SK-N-SH (cell line): ENCODE measurements at regions not wholly inside any gene's neighbourhood (a gene's known extent, or its start where the extent isn't known, plus 50 kb on each side); places are given as distances from the start of the nearest gene placed in this dataset.

Experiments
- CTCF ChIA-PET: fragments of 300-600, 350-600 bp; formaldehyde crosslinking; extraction: SDS; loops from one replicate; lab custom pipeline; 2021; lab: Yijun Ruan, JAX
- POLR2A ChIA-PET: fragments of 350-600 bp; sonication (Branson Sonifier 250); formaldehyde crosslinking; extraction: SDS; loops from one replicate; lab custom pipeline; 2020; ENCODE audit warnings: antibody characterized with exemption, inconsistent platforms; lab: Yijun Ruan, JAX
- DNase-seq: peaks from one replicate; pipeline ENCODE4 v3.0.0; 2012
- H2AFZ ChIP-seq: fragments of 200-600 bp; sonication (generic); 2 replicates; pipeline ENCODE4 v1.8.1; 2016; ENCODE audit warnings: antibody characterized with exemption, mild to moderate bottlenecking, low read depth
- H3F3A ChIP-seq: fragments of 200-600 bp; sonication (generic); replicated peaks from 2 replicates; pipeline ENCODE3; 2016; ENCODE audit warnings: antibody characterized with exemption, mild to moderate bottlenecking; ENCODE audit not compliant: insufficient read depth
- H3K27ac ChIP-seq, 2 experiments: fragments of 200-500 bp in 1 of 2; fragments of 200-600 bp in 1 of 2; sonication (Bioruptor generic) in 1 of 2; sonication (generic), shearing (Covaris generic) in 1 of 2; 2 replicates each; pipeline versions ENCODE4 v1.5.1 to v1.6.1; 2014 to 2016; ENCODE audit warnings: low read depth in 2 of 2, inconsistent platforms in 1 of 2, low read length in 1 of 2, mild to moderate bottlenecking in 1 of 2, mixed read lengths in 1 of 2
- H3K27me3 ChIP-seq: fragments of 200-600 bp; sonication (generic), shearing (Covaris generic); 2 replicates; pipeline ENCODE4 v1.6.1; 2016; ENCODE audit warnings: mixed run types; ENCODE audit not compliant: insufficient read depth
- H3K36me3 ChIP-seq, 2 experiments: fragments of 200-500 bp in 1 of 2; fragments of 200-600 bp in 1 of 2; sonication (Bioruptor generic) in 1 of 2; sonication (generic) in 1 of 2; replicated peaks in 1 of 2; 2 replicates each; pipeline versions ENCODE3 to v1.5.1; 2014 to 2016; ENCODE audit warnings: low read length in 1 of 2, mild to moderate bottlenecking in 1 of 2; ENCODE audit not compliant: insufficient read depth in 2 of 2, control insufficient read depth in 1 of 2
- H3K4me1 ChIP-seq, 2 experiments: fragments of 200-500 bp in 1 of 2; fragments of 200-600 bp in 1 of 2; sonication (Bioruptor generic) in 1 of 2; sonication (generic), shearing (Covaris generic) in 1 of 2; 2 replicates each; pipeline versions ENCODE4 v1.5.1 to v1.6.1; 2014 to 2016; ENCODE audit warnings: low read depth in 1 of 2, low read length in 1 of 2, mixed run types in 1 of 2; ENCODE audit not compliant: insufficient read depth in 2 of 2, control insufficient read depth in 1 of 2
- H3K4me2 ChIP-seq: fragments of 200-600 bp; sonication (generic), shearing (Covaris generic); 2 replicates; pipeline ENCODE4 v1.6.1; 2017; ENCODE audit warnings: mixed run types
- H3K4me3 ChIP-seq, 2 experiments: fragments of 200-500 bp in 1 of 2; fragments of 200-600 bp in 1 of 2; sonication (Bioruptor generic) in 1 of 2; sonication (generic), shearing (Covaris generic) in 1 of 2; 2 replicates each; pipeline versions ENCODE4 v1.5.1 to v1.8.1; 2014 to 2016; ENCODE audit warnings: low read depth in 2 of 2, inconsistent platforms in 1 of 2, low read length in 1 of 2, mild to moderate bottlenecking in 1 of 2, mixed read lengths in 1 of 2, moderate library complexity in 1 of 2
- H3K79me2 ChIP-seq: fragments of 200-600 bp; sonication (generic); 2 replicates; pipeline ENCODE4 v1.8.1; 2017; ENCODE audit warnings: mild to moderate bottlenecking; ENCODE audit not compliant: insufficient read depth
- H3K9ac ChIP-seq: fragments of 200-600 bp; sonication (generic); 2 replicates; pipeline ENCODE4 v1.6.1; 2017; ENCODE audit warnings: mixed run types
- H3K9me2 ChIP-seq: fragments of 200-600 bp; sonication (generic); 2 replicates; pipeline ENCODE4 v1.6.1; 2017; ENCODE audit warnings: mixed run types
- H3K9me3 ChIP-seq: fragments of 200-600 bp; sonication (generic); 2 replicates; pipeline ENCODE4 v1.6.1; 2017; ENCODE audit warnings: mixed run types, mild to moderate bottlenecking, moderate library complexity
- H4K20me1 ChIP-seq: fragments of 200-600 bp; sonication (generic); 2 replicates; pipeline ENCODE4 v1.6.1; 2017; ENCODE audit warnings: mild to moderate bottlenecking, mixed run types; ENCODE audit not compliant: insufficient read depth
- CHD2 ChIP-seq: fragments of 150-350 bp; IDR thresholded peaks from 2 replicates; pipeline ENCODE4 v1.6.1; 2018; ENCODE audit warnings: low read length; ENCODE audit not compliant: partially characterized antibody
- ELF1 ChIP-seq: IDR thresholded peaks from 2 replicates; pipeline ENCODE4 v1.4.0; 2012
- EZH2phosphoT487 ChIP-seq: fragments of 200-600 bp; sonication (generic); IDR thresholded peaks from 2 replicates; pipeline ENCODE4 v1.6.1; 2017; ENCODE audit warnings: low read depth, mixed run types, mild to moderate bottlenecking, antibody characterized with exemption, moderate library complexity, borderline replicate concordance
- FOSL2 ChIP-seq: IDR thresholded peaks from 2 replicates; pipeline ENCODE4 v1.4.0; 2012; ENCODE audit warnings: low read depth, mild to moderate bottlenecking, moderate library complexity, borderline replicate concordance
- FOXJ3 ChIP-seq: sonication (generic); formaldehyde crosslinking; IDR thresholded peaks from 2 replicates; pipeline ENCODE4 v1.5.1; 2020; ENCODE audit warnings: mild to moderate bottlenecking, missing genetic modification reagents
- GABPA ChIP-seq: IDR thresholded peaks from 2 replicates; pipeline ENCODE4 v1.4.0; 2012; ENCODE audit warnings: low read depth, mild to moderate bottlenecking
- JUND ChIP-seq: IDR thresholded peaks from 2 replicates; pipeline ENCODE4 v1.4.0; 2012
- MXI1 ChIP-seq: IDR thresholded peaks from 2 replicates; pipeline ENCODE4 v1.6.1; 2012; ENCODE audit warnings: mild to moderate bottlenecking, low read depth, low read length, improper control_type of control experiment
- NRF1 ChIP-seq: IDR thresholded peaks from 2 replicates; pipeline ENCODE4 v1.6.1; 2012; ENCODE audit warnings: low read depth, mild to moderate bottlenecking, low read length
- RAD21 ChIP-seq: IDR thresholded peaks from 2 replicates; pipeline ENCODE4 v1.6.1; 2012; ENCODE audit warnings: mild to moderate bottlenecking, low read length
- RFX5 ChIP-seq: IDR thresholded peaks from 2 replicates; pipeline ENCODE4 v1.6.1; 2012; ENCODE audit warnings: mild to moderate bottlenecking, improper control_type of control experiment, low read length
- RXRA ChIP-seq: IDR thresholded peaks from 2 replicates; pipeline ENCODE4 v1.4.0; 2012; ENCODE audit warnings: low read depth, mild to moderate bottlenecking, borderline replicate concordance
- SIN3A ChIP-seq: IDR thresholded peaks from 2 replicates; pipeline ENCODE4 v1.6.1; 2012; ENCODE audit warnings: low read depth, mild to moderate bottlenecking, low read length, moderate library complexity, borderline replicate concordance
- SMC3 ChIP-seq: IDR thresholded peaks from 2 replicates; pipeline ENCODE4 v1.6.1; 2012; ENCODE audit warnings: low read depth, low read length, improper control_type of control experiment
- TAF1 ChIP-seq: IDR thresholded peaks from 2 replicates; pipeline ENCODE4 v1.6.1; 2012; ENCODE audit warnings: low read depth, mild to moderate bottlenecking, low read length, moderate library complexity, borderline replicate concordance
- TCF12 ChIP-seq: IDR thresholded peaks from 2 replicates; pipeline ENCODE4 v1.4.0; 2012
- TEAD4 ChIP-seq: IDR thresholded peaks from 2 replicates; pipeline ENCODE4 v1.4.0; 2012; ENCODE audit warnings: mild to moderate bottlenecking, borderline replicate concordance; ENCODE audit not compliant: insufficient read depth
- YY1 ChIP-seq: IDR thresholded peaks from 2 replicates; pipeline ENCODE4 v1.4.0; 2012; ENCODE audit warnings: low read depth, mild to moderate bottlenecking
- WGBS: methylation state at CpG from one replicate; pipeline ENCODE4 v1.1.6; 2017; ENCODE audit warnings: low lambda C conversion rate; 5-methylcytosine and 5-hydroxymethylcytosine counted together
- TF ChIP-seq, protein P1 (sequence below): IDR thresholded peaks from 2 replicates; pipeline ENCODE4 v1.4.0; 2012; ENCODE audit warnings: low read depth
- TF ChIP-seq, protein P2 (sequence below): IDR thresholded peaks from 2 replicates; pipeline ENCODE4 v1.4.0; 2012; ENCODE audit warnings: low read depth, borderline replicate concordance
- TF ChIP-seq, protein P3 (sequence below): fragments of 150-350 bp; IDR thresholded peaks from 2 replicates; pipeline ENCODE4 v1.6.1; 2017; ENCODE audit warnings: antibody characterized with exemption, low read length, low read depth, borderline replicate concordance
- TF ChIP-seq, protein P4 (sequence below): IDR thresholded peaks from 2 replicates; pipeline ENCODE4; 2012
- TF ChIP-seq, protein P5 (sequence below): IDR thresholded peaks from 2 replicates; pipeline ENCODE4 v1.4.0; 2012; ENCODE audit warnings: low read depth, borderline replicate concordance

DNA sequence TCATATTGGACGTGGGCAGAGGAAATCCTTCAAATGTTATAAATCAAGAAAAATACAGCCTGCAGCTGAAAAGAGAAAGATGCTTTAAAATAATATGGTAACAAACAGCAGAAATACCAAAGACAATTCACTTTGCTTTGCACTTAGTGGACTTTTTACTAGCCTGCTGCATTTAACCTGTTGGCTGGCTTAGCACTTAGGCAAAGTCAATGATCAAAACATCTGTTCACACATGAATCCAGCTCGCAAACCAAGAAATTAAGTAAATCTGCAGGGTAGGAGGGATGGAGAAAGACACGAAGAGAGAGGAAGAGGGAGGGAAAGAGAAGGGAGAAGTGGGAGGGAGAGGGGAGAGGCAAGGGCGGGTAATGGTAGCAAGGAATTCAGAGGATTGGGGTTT lies 103.6 kb upstream of the RAB4A start:
- CTCF ChIA-PET: interaction anchor here (0.9 to 1.1 kb wide), 3 partner anchors 61 to 432 kb away, joined by 3 to 6 read pairs (median 3); no protein-coding TSS in a partner anchor

DNA sequence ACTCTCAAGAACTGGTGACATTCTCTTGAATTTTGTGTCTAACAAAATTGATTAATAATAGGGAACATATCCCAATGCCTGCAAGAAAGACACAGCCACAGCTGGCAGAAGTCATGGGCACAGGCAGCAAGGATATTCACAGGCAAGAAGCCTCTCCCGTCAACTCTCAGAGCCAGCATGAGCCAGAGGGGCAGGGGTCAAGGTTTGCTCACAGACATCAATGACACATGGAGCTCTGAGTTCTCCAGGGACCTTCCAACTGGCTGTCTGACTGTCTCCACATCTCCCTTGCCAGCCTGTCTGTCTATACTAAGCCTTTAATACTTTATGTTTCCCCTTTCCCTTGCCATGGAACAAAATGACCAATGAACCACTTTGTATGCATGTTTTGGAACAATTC lies 101.5 kb upstream of the RAB4A start:
- Histone ChIP-seq H3K27ac (no peak overlapping the region), H3K36me3 (no peaks in the 10 kb centered on the region), H3K9ac (no peak overlapping the region), H3K4me1 (peaks cover 0 to 6% of the 10 kb centered on the region in 2 experiments; a peak in 1 of 4 replicates), H3K4me3 (no peak overlapping the region), H3K4me2 (no peak overlapping the region), H3F3A (no peaks in the 10 kb centered on the region), H4K20me1 (no peaks in the 10 kb centered on the region), H3K9me2 (no peaks in the 10 kb centered on the region), H3K27me3 (no peaks in the 10 kb centered on the region; the same call in 1 of the 2 replicates), H2AFZ (no peak overlapping the region), H3K79me2 (no peaks in the 10 kb centered on the region), H3K9me3 (no peaks in the 10 kb centered on the region)
- DNase-seq: no peak
- ChIA-PET POLR2A (no interaction called here), CTCF (interaction anchor here (0.7 to 1.5 kb wide), 2 partner anchors 12 to 58 kb away, joined by 3 to 6 read pairs; no protein-coding TSS in a partner anchor)
- 100% methylated on average over 1 of the region's 1 CpG for WGBS
- TF ChIP-seq ELF1 (no peak), CHD2 (no peak), FOXJ3 (no peak), EZH2phosphoT487 (no peak), RFX5 (no peak), RXRA (no peak), SIN3A (no peak), MXI1 (no peak), SMC3 (no peak), NRF1 (no peak), FOSL2 (no peak), TAF1 (no peak), GABPA (no peak)
- TF ChIP-seq, protein P1, sequence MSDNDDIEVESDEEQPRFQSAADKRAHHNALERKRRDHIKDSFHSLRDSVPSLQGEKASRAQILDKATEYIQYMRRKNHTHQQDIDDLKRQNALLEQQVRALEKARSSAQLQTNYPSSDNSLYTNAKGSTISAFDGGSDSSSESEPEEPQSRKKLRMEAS: no peak
- TF ChIP-seq, protein P2, sequence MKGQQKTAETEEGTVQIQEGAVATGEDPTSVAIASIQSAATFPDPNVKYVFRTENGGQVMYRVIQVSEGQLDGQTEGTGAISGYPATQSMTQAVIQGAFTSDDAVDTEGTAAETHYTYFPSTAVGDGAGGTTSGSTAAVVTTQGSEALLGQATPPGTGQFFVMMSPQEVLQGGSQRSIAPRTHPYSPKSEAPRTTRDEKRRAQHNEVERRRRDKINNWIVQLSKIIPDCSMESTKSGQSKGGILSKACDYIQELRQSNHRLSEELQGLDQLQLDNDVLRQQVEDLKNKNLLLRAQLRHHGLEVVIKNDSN: no peak

More for the DNA sequence above, 103.6 kb upstream of the RAB4A start:
- H3K36me3 ChIP-seq: no peaks in the 10 kb centered on the region
- H3K9me2 ChIP-seq: no peaks in the 10 kb centered on the region
- H3K4me1 ChIP-seq: peaks cover 0 to 6% of the 10 kb centered on the region in 2 experiments; a peak in 1 of 4 replicates
- 32% methylated on average over 4 of the region's 4 CpGs for WGBS
- no peaks in the 10 kb centered on the region for H3F3A ChIP-seq
- no peaks in the 10 kb centered on the region for H4K20me1 ChIP-seq
- DNase-seq: no peak
- H2AFZ ChIP-seq: no peak overlapping the region
- H3K9me3 ChIP-seq: no peaks in the 10 kb centered on the region
- TF ChIP-seq ELF1 (no peak), YY1 (no peak), JUND (no peak), TEAD4 (no peak), FOXJ3 (no peak), TCF12 (no peak), RAD21 (no peak), GABPA (no peak), EZH2phosphoT487 (no peak)
- TF ChIP-seq, protein P3, sequence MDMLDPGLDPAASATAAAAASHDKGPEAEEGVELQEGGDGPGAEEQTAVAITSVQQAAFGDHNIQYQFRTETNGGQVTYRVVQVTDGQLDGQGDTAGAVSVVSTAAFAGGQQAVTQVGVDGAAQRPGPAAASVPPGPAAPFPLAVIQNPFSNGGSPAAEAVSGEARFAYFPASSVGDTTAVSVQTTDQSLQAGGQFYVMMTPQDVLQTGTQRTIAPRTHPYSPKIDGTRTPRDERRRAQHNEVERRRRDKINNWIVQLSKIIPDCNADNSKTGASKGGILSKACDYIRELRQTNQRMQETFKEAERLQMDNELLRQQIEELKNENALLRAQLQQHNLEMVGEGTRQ: no peak
- TF ChIP-seq, protein P4, sequence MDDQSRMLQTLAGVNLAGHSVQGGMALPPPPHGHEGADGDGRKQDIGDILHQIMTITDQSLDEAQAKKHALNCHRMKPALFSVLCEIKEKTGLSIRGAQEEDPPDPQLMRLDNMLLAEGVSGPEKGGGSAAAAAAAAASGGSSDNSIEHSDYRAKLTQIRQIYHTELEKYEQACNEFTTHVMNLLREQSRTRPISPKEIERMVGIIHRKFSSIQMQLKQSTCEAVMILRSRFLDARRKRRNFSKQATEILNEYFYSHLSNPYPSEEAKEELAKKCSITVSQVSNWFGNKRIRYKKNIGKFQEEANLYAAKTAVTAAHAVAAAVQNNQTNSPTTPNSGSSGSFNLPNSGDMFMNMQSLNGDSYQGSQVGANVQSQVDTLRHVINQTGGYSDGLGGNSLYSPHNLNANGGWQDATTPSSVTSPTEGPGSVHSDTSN: no peak
- TF ChIP-seq, protein P5, sequence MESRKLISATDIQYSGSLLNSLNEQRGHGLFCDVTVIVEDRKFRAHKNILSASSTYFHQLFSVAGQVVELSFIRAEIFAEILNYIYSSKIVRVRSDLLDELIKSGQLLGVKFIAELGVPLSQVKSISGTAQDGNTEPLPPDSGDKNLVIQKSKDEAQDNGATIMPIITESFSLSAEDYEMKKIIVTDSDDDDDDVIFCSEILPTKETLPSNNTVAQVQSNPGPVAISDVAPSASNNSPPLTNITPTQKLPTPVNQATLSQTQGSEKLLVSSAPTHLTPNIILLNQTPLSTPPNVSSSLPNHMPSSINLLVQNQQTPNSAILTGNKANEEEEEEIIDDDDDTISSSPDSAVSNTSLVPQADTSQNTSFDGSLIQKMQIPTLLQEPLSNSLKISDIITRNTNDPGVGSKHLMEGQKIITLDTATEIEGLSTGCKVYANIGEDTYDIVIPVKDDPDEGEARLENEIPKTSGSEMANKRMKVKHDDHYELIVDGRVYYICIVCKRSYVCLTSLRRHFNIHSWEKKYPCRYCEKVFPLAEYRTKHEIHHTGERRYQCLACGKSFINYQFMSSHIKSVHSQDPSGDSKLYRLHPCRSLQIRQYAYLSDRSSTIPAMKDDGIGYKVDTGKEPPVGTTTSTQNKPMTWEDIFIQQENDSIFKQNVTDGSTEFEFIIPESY: no peak
- H3K27me3 ChIP-seq: no peaks in the 10 kb centered on the region; the same call in 1 of the 2 replicates
- H3K27ac ChIP-seq: peak overlapping the region in 1 of 2 experiments; percentile 19; a peak in 1 of 4 replicates
- H3K79me2 ChIP-seq: no peaks in the 10 kb centered on the region
- H3K4me3 ChIP-seq: no peak overlapping the region
- no peak overlapping the region for H3K9ac ChIP-seq
- H3K4me2 ChIP-seq: no peak overlapping the region
- POLR2A ChIA-PET: no interaction called here
